Breast epithelium (tissue), 4 donors: ENCODE measurements at regions not wholly inside any gene's neighbourhood (a gene's known extent, or its start where the extent isn't known, plus 50 kb on each side); places are given as distances from the start of the nearest gene placed in this dataset.

Experiments used
- DNase-seq, 2 donors: peaks; one replicate each; pipeline ENCODE4 v3.0.0-alpha.2; 2019; ENCODE audit warnings: low spot score in 2 of 2
- H3K27ac ChIP-seq, 2 donors: fragments of 200-600 bp; sonication (generic) in 1 of 2; one replicate each; pipeline ENCODE4 v1.5.1; 2016 to 2019; ENCODE audit warnings: mild to moderate bottlenecking in 1 of 2
- H3K27me3 ChIP-seq, 2 donors: fragments of 200-600 bp; sonication (generic) in 1 of 2; one replicate each; pipeline versions ENCODE4 v1.5.1 to v1.6.0; 2017 to 2019; ENCODE audit warnings: control low read depth in 1 of 2, mild to moderate bottlenecking in 1 of 2
- H3K36me3 ChIP-seq: fragments of 200-600 bp; one replicate; pipeline ENCODE4 v1.5.1; 2019
- H3K4me1 ChIP-seq, 2 donors: fragments of 200-600 bp; sonication (generic); one replicate each; pipeline ENCODE4 v1.5.1; 2016 to 2019; ENCODE audit warnings: control low read depth in 1 of 2
- H3K4me3 ChIP-seq, 3 donors: fragments of 200-600 bp; sonication (generic); 1 replicate in 2 of 3; 2 replicates in 1 of 3; pipeline ENCODE4 v1.5.1; 2016 to 2019; ENCODE audit warnings: mild to moderate bottlenecking in 3 of 3, moderate library complexity in 2 of 3
- H3K9me3 ChIP-seq, 2 donors: fragments of 200-600 bp; sonication (generic) in 1 of 2; one replicate each; pipeline ENCODE4 v1.5.1; 2016 to 2019; ENCODE audit warnings: control low read depth in 1 of 2
- POLR2A ChIP-seq: fragments of 450-650 bp; IDR thresholded peaks from one replicate; pipeline ENCODE4 v1.6.1; 2016; ENCODE audit warnings: antibody characterized with exemption, mild to moderate bottlenecking, moderate library complexity
- POLR2AphosphoS5 ChIP-seq, 3 donors: sonication (generic); formaldehyde crosslinking; IDR thresholded peaks; one replicate each; pipeline ENCODE4 v1.6.1; 2017; ENCODE audit warnings: antibody characterized with exemption in 3 of 3
- intact Hi-C: fragments of 100-400 bp; cut with DNase I; formaldehyde crosslinking; loops from one replicate; pipeline ENCODE4 v1.15.1; 2023; ENCODE audit warnings: low total_unique reads
- TF ChIP-seq, protein P1 (sequence below), 3 donors: fragments of 450-650 bp; IDR thresholded peaks; one replicate each; pipeline ENCODE4 v1.5.1; 2016 to 2017; ENCODE audit warnings: antibody characterized with exemption in 3 of 3, mild to moderate bottlenecking in 3 of 3, moderate library complexity in 3 of 3

DNA sequence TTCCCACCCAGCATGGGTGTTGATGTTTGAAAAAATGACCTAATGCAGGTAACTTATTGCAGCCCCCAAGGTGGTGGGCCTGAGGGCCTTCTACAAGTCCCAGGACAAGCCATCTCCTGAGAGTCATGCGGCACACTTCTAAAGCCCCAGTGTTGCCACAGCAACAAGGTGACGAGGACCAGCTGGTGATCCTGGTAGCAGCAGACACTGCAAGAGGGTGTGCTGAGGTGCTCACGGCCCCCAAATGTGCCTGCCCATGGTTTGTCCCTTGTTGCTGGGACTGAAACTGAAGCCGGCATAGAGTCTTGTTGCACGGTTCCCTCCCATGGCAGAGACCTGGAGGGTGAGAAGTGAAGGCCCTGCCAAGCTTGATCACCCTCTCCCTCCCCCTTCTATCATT, 333.2 kb upstream of the MGMT start:
- no peak for DNase-seq
- intact Hi-C loops: no loop called here
- Histone ChIP-seq H3K36me3 (no peaks in the 10 kb centered on the region), H3K27me3 (peaks cover 0 to 3% of the 10 kb centered on the region in 2 donors), H3K9me3 (no peaks in the 10 kb centered on the region), H3K4me1 (no peaks in the 10 kb centered on the region), H3K4me3 (no peak overlapping the region), H3K27ac (no peak overlapping the region)
- TF ChIP-seq, protein P1, sequence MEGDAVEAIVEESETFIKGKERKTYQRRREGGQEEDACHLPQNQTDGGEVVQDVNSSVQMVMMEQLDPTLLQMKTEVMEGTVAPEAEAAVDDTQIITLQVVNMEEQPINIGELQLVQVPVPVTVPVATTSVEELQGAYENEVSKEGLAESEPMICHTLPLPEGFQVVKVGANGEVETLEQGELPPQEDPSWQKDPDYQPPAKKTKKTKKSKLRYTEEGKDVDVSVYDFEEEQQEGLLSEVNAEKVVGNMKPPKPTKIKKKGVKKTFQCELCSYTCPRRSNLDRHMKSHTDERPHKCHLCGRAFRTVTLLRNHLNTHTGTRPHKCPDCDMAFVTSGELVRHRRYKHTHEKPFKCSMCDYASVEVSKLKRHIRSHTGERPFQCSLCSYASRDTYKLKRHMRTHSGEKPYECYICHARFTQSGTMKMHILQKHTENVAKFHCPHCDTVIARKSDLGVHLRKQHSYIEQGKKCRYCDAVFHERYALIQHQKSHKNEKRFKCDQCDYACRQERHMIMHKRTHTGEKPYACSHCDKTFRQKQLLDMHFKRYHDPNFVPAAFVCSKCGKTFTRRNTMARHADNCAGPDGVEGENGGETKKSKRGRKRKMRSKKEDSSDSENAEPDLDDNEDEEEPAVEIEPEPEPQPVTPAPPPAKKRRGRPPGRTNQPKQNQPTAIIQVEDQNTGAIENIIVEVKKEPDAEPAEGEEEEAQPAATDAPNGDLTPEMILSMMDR (IDR thresholded peaks at IDR 0.05): no peak
- TF ChIP-seq POLR2A: no peak
- no peak for TF ChIP-seq POLR2AphosphoS5 (IDR thresholded peaks at IDR 0.05)

DNA sequence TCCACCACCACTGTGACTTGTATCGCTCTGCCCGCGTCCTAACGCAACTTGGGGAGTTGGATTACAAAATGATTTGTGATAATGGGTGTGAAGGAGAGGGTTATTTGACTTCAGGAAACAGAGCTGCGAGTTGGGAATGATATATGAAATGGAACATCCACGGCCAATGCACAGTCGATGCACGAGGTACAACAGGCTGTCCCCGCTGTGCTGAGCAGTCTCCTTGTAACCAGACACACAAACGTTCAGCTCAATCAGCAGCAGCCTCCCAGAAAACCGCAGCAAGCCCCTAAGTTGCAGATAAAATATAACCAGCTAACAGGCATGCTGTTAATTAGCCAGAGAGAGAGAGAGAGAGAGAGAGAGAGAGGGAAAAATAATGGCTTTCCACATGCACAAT, 332.7 kb upstream of the MGMT start:
- DNase-seq: no peak
- intact Hi-C loops: no loop called here

DNA sequence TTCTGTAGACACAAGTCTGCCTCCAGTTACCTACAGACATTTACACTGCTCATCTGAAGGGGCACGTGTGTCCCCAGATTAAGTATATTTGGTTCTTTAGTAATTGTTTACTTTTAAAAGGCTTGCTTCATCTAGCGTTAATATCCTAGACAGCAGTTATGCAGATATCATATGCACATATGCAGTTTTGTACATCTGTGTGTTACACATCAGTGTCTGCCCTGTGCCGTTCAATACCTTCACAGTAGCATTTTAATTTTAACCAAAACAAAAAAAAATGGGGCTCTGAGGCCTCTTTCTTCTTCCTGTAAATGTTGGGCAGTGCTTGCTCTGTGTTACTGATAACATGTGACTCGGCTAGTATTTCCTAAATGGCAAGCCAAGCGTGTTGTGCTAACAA, 331.4 kb upstream of the MGMT start:
- Histone ChIP-seq H3K9me3 (no peaks in the 10 kb centered on the region), H3K27ac (no peak overlapping the region), H3K27me3 (peaks cover 0 to 3% of the 10 kb centered on the region in 2 donors), H3K4me3 (no peak overlapping the region), H3K4me1 (no peaks in the 10 kb centered on the region), H3K36me3 (no peaks in the 10 kb centered on the region)
- DNase-seq: no peak
- TF ChIP-seq, protein P1 (IDR thresholded peaks at IDR 0.05): no peak
- TF ChIP-seq POLR2A (no peak), POLR2AphosphoS5 (IDR thresholded peaks at IDR 0.05) (no peak)
- intact Hi-C loops: no loop called here

More for the DNA sequence above, 332.7 kb upstream of the MGMT start:
- H3K4me1 ChIP-seq: no peaks in the 10 kb centered on the region
- no peak overlapping the region for H3K27ac ChIP-seq
- H3K4me3 ChIP-seq: no peak overlapping the region
- H3K9me3 ChIP-seq: no peaks in the 10 kb centered on the region
- H3K27me3 ChIP-seq: peaks cover 0 to 3% of the 10 kb centered on the region in 2 donors
- TF ChIP-seq POLR2A (no peak), POLR2AphosphoS5 (IDR thresholded peaks at IDR 0.05) (no peak)
- TF ChIP-seq, protein P1 (IDR thresholded peaks at IDR 0.05): no peak
- H3K36me3 ChIP-seq: no peaks in the 10 kb centered on the region

DNA sequence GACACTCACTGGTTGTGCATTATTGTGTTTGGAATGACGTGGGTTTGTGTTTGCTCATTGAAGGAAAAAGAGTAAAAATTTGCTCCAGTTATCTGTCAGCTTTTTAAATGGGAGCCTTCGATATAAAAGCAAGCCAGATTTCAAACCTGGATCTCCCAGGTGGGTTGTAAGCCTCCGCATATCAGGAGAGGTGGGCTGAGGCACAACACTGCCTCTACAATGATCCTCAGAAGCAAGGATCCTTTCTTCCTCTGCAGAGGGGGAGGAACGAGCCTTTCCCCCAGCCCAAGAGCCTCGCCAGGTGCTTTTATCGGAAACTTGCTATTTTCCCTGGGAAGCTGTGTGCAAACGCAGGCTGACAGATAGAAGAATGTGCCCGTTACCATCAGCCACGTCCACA, 331.0 kb upstream of the MGMT start:
- H3K27ac ChIP-seq: no peak overlapping the region
- no peak for DNase-seq

DNA sequence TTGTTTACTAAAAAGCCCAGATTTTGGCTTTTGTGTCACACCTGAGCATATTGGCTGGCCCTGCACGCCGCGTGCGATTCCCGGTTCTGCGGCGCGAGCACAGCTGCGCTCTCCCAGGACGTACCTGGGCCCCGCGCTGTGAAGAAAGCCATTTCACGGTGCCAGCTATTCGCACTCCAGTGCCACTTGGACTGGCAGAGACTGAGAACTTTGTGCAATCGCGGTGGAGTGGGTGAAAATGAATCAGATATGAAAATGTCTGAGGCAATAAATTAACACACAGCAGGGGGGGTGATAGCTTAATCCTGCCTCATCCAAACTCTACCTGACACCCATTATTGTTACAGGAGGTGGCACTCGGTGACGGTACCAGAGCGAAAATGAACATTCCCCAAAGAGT, 330.1 kb upstream of the MGMT start:
- Histone ChIP-seq H3K4me3 (no peak overlapping the region), H3K4me1 (no peaks in the 10 kb centered on the region), H3K27ac (no peak overlapping the region), H3K9me3 (no peaks in the 10 kb centered on the region), H3K36me3 (no peaks in the 10 kb centered on the region), H3K27me3 (peaks cover 0 to 3% of the 10 kb centered on the region in 2 donors)
- no peak for DNase-seq
- TF ChIP-seq, protein P1 (IDR thresholded peaks at IDR 0.05): no peak
- TF ChIP-seq POLR2AphosphoS5 (IDR thresholded peaks at IDR 0.05) (no peak), POLR2A (no peak)
- intact Hi-C loops: no loop called here

More for the DNA sequence above, 331.0 kb upstream of the MGMT start:
- intact Hi-C loops: no loop called here
- TF ChIP-seq, protein P1 (IDR thresholded peaks at IDR 0.05): no peak
- TF ChIP-seq POLR2A: no peak
- no peak for TF ChIP-seq POLR2AphosphoS5 (IDR thresholded peaks at IDR 0.05)
- Histone ChIP-seq H3K36me3 (no peaks in the 10 kb centered on the region), H3K27me3 (peaks cover 0 to 3% of the 10 kb centered on the region in 2 donors), H3K4me3 (no peak overlapping the region), H3K9me3 (no peaks in the 10 kb centered on the region), H3K4me1 (no peaks in the 10 kb centered on the region)
